MM.1S (cell line): ENCODE measurements at regions not wholly inside any gene's neighbourhood (a gene's known extent, or its start where the extent isn't known, plus 50 kb on each side); places are given as distances from the start of the nearest gene placed in this dataset.

ENCODE experiments used
- DNase-seq: peaks from one replicate; pipeline ENCODE4 v3.0.0-alpha.2; 2015
- H2AFZ ChIP-seq: fragments of 300-600 bp; sonication (generic); 2 replicates; pipeline ENCODE4 v1.6.0; 2016; ENCODE audit warnings: antibody characterized with exemption, low read length
- H3F3A ChIP-seq: fragments of 300-600 bp; sonication (generic); 2 replicates; pipeline ENCODE4 v1.6.1; 2016; ENCODE audit warnings: mild to moderate bottlenecking, antibody characterized with exemption, low read length, moderate library complexity, mixed read lengths; ENCODE audit not compliant: insufficient read depth
- H3K27ac ChIP-seq: fragments of 300-600 bp; sonication (generic); 2 replicates; pipeline ENCODE4 v1.5.1; 2016; ENCODE audit warnings: mild to moderate bottlenecking, low read length
- H3K27me3 ChIP-seq: fragments of 300-600 bp; sonication (generic); replicated peaks from 2 replicates; pipeline ENCODE4 v1.6.0; 2016; ENCODE audit warnings: low read length; ENCODE audit not compliant: insufficient read depth
- H3K36me3 ChIP-seq: fragments of 300-600 bp; sonication (generic); replicated peaks from 2 replicates; pipeline ENCODE4 v1.6.1; 2016; ENCODE audit warnings: mild to moderate bottlenecking, low read length, mixed read lengths; ENCODE audit not compliant: insufficient read depth
- H3K4me1 ChIP-seq: fragments of 300-600 bp; sonication (generic); 2 replicates; pipeline ENCODE4 v1.6.1; 2016; ENCODE audit warnings: low read length, mixed read lengths
- H3K4me2 ChIP-seq: fragments of 300-600 bp; sonication (generic); 2 replicates; pipeline ENCODE4 v1.6.0; 2016; ENCODE audit warnings: low read depth, low read length
- H3K4me3 ChIP-seq: fragments of 300-600 bp; sonication (generic); 2 replicates; pipeline ENCODE4 v1.5.1; 2016; ENCODE audit warnings: low read length, mixed read lengths
- H3K79me2 ChIP-seq: fragments of 300-600 bp; sonication (generic); 2 replicates; pipeline ENCODE4 v1.6.1; 2016; ENCODE audit warnings: mixed run types, low read length, mixed read lengths
- H3K9ac ChIP-seq: fragments of 300-600 bp; sonication (generic); 2 replicates; pipeline ENCODE4 v1.6.1; 2016; ENCODE audit warnings: low read length, mixed read lengths
- H3K9me2 ChIP-seq: fragments of 300-600 bp; sonication (generic); replicated peaks from 2 replicates; pipeline ENCODE4 v1.6.1; 2016; ENCODE audit warnings: mild to moderate bottlenecking, low read length, mixed read lengths; ENCODE audit not compliant: insufficient read depth
- H3K9me3 ChIP-seq: fragments of 300-600 bp; sonication (generic); replicated peaks from 2 replicates; pipeline ENCODE4 v1.6.1; 2016; ENCODE audit warnings: mild to moderate bottlenecking, low read length, mixed read lengths; ENCODE audit not compliant: insufficient read depth
- H4K20me1 ChIP-seq: fragments of 300-600 bp; sonication (generic); 2 replicates; pipeline ENCODE4 v1.6.1; 2016; ENCODE audit warnings: mild to moderate bottlenecking, low read length, moderate library complexity, mixed read lengths; ENCODE audit not compliant: insufficient read depth
- EZH2 ChIP-seq: fragments of 300-600 bp; sonication (generic); optimal IDR thresholded peaks from 2 replicates; pipeline ENCODE3; 2017; ENCODE audit warnings: low read depth, mild to moderate bottlenecking, antibody characterized with exemption, low read length, mixed read lengths
- EZH2phosphoT487 ChIP-seq: fragments of 300-600 bp; sonication (generic); IDR thresholded peaks from 2 replicates; pipeline ENCODE4 v1.6.1; 2018; ENCODE audit warnings: antibody characterized with exemption, low read length
- TF ChIP-seq, protein P1 (sequence below): fragments of 300-600 bp; sonication (generic); IDR thresholded peaks from 2 replicates; pipeline ENCODE4 v1.5.1; 2016; ENCODE audit warnings: antibody characterized with exemption, low read length, mixed read lengths

DNA sequence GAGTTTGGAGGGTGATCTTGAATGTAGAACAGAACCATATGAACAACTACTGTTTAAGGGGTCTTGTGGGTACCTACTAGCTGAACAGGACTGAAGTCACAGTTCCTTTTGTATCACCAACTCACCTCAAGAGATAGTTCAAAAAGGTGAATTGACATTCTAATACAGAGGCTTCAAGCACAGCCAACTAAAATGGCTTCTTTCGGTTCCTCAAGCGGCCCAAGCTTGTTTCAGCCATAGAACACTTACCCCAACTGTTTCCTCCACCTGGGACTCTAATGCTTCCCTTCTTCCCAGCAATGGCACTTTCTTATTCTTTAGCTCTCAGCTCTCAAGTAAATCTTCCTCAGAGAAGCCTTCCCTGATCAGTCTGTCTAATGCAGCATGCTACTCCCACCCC lies 277.5 kb upstream of the GK2 start:
- H3K4me3 ChIP-seq: no peak overlapping the region
- no peaks in the 10 kb centered on the region for H3K4me1 ChIP-seq
- H3K4me2 ChIP-seq: no peak overlapping the region
- H3K27ac ChIP-seq: no peak overlapping the region
- TF ChIP-seq, protein P1, sequence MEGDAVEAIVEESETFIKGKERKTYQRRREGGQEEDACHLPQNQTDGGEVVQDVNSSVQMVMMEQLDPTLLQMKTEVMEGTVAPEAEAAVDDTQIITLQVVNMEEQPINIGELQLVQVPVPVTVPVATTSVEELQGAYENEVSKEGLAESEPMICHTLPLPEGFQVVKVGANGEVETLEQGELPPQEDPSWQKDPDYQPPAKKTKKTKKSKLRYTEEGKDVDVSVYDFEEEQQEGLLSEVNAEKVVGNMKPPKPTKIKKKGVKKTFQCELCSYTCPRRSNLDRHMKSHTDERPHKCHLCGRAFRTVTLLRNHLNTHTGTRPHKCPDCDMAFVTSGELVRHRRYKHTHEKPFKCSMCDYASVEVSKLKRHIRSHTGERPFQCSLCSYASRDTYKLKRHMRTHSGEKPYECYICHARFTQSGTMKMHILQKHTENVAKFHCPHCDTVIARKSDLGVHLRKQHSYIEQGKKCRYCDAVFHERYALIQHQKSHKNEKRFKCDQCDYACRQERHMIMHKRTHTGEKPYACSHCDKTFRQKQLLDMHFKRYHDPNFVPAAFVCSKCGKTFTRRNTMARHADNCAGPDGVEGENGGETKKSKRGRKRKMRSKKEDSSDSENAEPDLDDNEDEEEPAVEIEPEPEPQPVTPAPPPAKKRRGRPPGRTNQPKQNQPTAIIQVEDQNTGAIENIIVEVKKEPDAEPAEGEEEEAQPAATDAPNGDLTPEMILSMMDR: no peak
- TF ChIP-seq EZH2 (no peak), EZH2phosphoT487 (no peak)
- no peak overlapping the region for H2AFZ ChIP-seq
- DNase-seq: no peak
- no peak overlapping the region for H3K9ac ChIP-seq
- H3K9me3 ChIP-seq: no peaks in the 10 kb centered on the region
- H3F3A ChIP-seq: no peaks in the 10 kb centered on the region
- H3K27me3 ChIP-seq: no peaks in the 10 kb centered on the region
- no peaks in the 10 kb centered on the region for H3K9me2 ChIP-seq
- no peaks in the 10 kb centered on the region for H3K36me3 ChIP-seq
- no peaks in the 10 kb centered on the region for H3K79me2 ChIP-seq
- H4K20me1 ChIP-seq: no peaks in the 10 kb centered on the region

DNA sequence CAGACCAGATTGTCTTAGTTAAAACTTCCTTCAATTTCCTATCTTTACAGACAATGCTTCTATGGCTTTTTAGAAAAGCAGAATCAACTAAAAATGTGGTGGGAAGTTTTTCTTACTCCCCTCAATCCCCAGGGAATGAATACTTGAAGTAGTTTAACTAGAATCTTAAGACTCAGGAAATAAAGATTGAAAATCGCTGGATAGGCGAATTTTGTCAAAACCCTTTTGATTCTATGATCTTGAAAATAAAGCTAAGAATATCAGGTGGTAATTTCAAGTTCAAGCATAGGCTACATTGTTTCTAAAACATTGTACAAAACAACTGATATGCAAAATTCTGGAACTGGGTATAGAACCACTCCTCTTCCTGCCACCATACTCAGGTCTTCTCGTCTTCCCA lies 276.5 kb upstream of the GK2 start:
- TF ChIP-seq EZH2phosphoT487 (no peak), EZH2 (no peak)
- TF ChIP-seq, protein P1: no peak
- no peak overlapping the region for H3K4me3 ChIP-seq
- no peaks in the 10 kb centered on the region for H3K36me3 ChIP-seq
- no peak overlapping the region for H2AFZ ChIP-seq
- DNase-seq: no peak
- H3F3A ChIP-seq: no peaks in the 10 kb centered on the region
- no peaks in the 10 kb centered on the region for H3K4me1 ChIP-seq
- no peaks in the 10 kb centered on the region for H3K27me3 ChIP-seq
- H3K9me2 ChIP-seq: no peaks in the 10 kb centered on the region
- H3K4me2 ChIP-seq: no peak overlapping the region
- H3K9me3 ChIP-seq: no peaks in the 10 kb centered on the region
- no peaks in the 10 kb centered on the region for H3K79me2 ChIP-seq
- no peak overlapping the region for H3K27ac ChIP-seq
- no peaks in the 10 kb centered on the region for H4K20me1 ChIP-seq
- H3K9ac ChIP-seq: no peak overlapping the region

DNA sequence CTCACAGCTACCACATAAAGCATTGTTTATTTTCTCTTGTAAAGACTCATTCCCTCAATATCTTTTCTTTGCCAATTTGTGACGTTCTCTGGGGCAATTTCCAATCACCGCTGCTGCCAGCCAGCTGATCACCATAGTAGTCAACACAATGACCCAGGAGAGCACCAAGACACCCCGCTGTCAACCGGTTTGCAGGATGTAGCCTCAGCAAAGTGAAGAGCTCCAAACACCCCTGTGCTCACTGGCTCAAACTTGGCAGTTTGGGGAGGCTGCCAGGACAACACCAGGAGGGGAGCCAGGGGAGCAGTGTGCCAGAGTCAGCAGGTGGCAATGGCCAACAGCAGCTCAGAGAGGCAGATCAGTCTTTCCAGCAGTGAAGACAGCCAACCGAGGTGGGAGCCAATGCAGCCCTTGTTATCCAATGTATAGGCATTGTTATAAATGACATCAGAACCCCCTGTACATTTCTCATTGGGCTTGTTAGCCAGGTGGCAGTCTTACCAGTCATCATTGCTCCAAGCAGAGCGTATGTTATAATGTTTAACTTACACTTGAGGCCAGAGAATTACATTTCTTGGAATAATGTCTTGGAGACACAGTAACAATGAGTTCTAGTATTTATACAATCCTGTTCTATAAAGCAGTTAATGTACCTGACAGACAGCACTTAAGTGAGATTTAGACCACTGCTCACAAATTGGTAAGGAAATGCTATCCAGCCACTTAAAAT lies 274.9 kb upstream of the GK2 start:
- H3K79me2 ChIP-seq: no peaks in the 10 kb centered on the region
- H2AFZ ChIP-seq: no peak overlapping the region
- H3K4me1 ChIP-seq: no peaks in the 10 kb centered on the region
- H3K27ac ChIP-seq: no peak overlapping the region
- no peak overlapping the region for H3K4me3 ChIP-seq
- H3K4me2 ChIP-seq: no peak overlapping the region
- TF ChIP-seq, protein P1: no peak
- no peak for TF ChIP-seq EZH2phosphoT487
- TF ChIP-seq EZH2: no peak
- no peaks in the 10 kb centered on the region for H3K9me3 ChIP-seq
- H4K20me1 ChIP-seq: no peaks in the 10 kb centered on the region
- DNase-seq: no peak
- no peaks in the 10 kb centered on the region for H3K27me3 ChIP-seq
- H3F3A ChIP-seq: no peaks in the 10 kb centered on the region
- H3K9ac ChIP-seq: no peak overlapping the region
- H3K36me3 ChIP-seq: no peaks in the 10 kb centered on the region
- H3K9me2 ChIP-seq: no peaks in the 10 kb centered on the region
